Fibroblast of pulmonary artery (primary cell): ENCODE measurements at regions not wholly inside any gene's neighbourhood (a gene's known extent, or its start where the extent isn't known, plus 50 kb on each side); places are given as distances from the start of the nearest gene placed in this dataset.

Experiments
- DNase-seq: peaks from one replicate; pipeline ENCODE4 v3.0.0-alpha.2; 2010; ENCODE audit warnings: low read depth
- H3K4me3 ChIP-seq: replicated peaks from 2 replicates; pipeline ENCODE4 v1.5.1; 2011; ENCODE audit warnings: low read depth, mild to moderate bottlenecking, control low read depth, low read length, moderate library complexity
- TF ChIP-seq, protein P1 (sequence below): IDR thresholded peaks from 2 replicates; pipeline ENCODE4 v1.5.1; 2011; ENCODE audit warnings: mild to moderate bottlenecking, control low read depth, low read length, inconsistent platforms; ENCODE audit errors: missing control alignments

DNA sequence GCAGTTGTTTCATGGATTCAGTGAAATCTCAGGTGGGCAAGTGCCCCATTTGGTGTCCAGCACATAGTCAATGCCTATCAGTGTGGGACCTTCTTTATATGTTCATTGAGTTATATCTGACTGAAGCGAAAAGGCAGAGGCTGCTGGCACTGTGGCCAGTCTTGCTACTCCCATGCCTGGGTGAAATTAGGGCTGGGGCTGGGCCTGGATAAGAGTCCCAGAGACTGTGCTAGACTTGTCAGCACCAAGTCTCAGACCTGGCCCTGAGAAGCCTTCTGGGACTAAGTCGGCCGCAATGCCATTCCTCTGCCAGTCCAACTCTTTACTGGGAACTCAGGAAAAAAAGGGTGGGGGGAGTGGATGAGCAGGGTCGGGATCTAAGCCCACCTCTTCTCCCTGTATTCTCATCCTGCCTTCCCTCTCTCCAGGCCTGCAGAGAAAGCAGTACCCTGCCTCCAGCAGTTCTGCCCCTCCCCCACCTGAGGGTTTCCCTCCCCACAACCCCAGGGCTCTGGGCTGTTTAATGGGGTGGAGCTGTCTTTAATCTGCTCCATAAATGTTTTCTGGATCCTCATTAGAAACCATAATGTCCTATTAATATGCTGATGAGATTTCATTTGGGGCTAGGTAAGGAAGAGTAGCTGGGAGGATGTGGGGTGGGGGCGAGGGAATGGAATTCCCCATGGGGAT, 153.5 kb upstream of the PJA1 start:
- no peak overlapping the region for H3K4me3 ChIP-seq
- no peak for DNase-seq
- TF ChIP-seq, protein P1, sequence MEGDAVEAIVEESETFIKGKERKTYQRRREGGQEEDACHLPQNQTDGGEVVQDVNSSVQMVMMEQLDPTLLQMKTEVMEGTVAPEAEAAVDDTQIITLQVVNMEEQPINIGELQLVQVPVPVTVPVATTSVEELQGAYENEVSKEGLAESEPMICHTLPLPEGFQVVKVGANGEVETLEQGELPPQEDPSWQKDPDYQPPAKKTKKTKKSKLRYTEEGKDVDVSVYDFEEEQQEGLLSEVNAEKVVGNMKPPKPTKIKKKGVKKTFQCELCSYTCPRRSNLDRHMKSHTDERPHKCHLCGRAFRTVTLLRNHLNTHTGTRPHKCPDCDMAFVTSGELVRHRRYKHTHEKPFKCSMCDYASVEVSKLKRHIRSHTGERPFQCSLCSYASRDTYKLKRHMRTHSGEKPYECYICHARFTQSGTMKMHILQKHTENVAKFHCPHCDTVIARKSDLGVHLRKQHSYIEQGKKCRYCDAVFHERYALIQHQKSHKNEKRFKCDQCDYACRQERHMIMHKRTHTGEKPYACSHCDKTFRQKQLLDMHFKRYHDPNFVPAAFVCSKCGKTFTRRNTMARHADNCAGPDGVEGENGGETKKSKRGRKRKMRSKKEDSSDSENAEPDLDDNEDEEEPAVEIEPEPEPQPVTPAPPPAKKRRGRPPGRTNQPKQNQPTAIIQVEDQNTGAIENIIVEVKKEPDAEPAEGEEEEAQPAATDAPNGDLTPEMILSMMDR = no peak

DNA sequence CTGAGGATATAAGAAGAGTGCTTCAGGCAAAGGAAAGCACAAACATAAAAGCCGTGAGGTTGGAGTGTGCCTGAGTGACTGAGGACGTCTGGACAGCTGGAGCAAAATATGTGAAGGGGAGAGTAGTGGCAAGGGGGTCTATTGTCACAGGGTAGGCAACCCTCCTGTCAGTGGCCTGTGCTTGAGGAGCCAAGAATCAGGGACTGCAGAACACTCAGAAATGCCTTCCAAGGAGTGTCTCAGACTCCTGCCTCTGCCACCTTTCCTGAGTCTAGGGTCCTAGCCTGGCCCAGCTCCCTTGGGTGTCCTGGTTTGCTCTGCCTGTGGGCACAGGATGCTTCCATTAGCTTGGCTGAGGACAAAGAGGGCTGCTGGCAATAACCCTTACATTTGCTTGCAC, 152.5 kb upstream of the PJA1 start:
- no peak overlapping the region for H3K4me3 ChIP-seq
- DNase-seq = no peak
- TF ChIP-seq, protein P1 = no peak

- DNase-seq = no peak
- H3K4me3 ChIP-seq = no peak overlapping the region
- TF ChIP-seq, protein P1 = no peak
Measured at GRCh38 chrX:69314436-69315348, 149.4 kb upstream of the PJA1 start.

DNA sequence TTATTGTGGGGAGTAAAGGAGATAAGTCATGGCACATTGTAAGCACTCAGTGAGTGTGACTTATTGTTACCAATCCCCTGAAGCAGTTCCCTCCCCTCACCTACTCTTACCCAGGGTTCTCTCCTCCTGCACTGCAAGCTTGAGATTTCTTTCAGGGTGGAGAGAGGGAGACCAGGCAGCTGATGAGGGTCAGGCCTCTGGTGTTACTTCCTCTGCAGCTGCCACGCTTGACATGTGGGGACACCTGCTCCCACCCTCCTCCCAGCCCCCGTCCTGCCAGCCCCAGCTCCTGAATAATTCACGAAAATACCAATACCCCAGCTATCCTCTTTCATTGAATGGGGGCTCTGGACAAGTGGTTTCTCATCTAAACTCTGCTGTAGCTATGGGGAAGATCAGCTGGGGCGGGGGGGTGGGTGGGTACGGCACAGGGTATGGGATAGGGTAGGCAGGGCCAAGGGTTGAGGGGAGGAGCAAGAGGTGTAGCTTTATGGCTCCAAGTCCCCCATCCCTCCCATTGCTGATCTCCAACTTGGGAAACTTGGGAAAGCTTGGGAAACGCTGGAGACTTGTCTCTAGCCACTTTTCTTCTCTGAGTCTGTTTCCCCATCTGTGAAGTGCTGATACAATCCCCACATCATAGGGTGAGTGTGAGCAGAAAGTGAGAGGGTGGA, 148.5 kb upstream of the PJA1 start:
- TF ChIP-seq, protein P1 = no peak
- no peak for DNase-seq
- no peak overlapping the region for H3K4me3 ChIP-seq

GRCh38 chrX:69311936-69312670, 146.8 kb upstream of the PJA1 start:
- H3K4me3 ChIP-seq = no peak overlapping the region
- no peak for DNase-seq
- TF ChIP-seq, protein P1 = no peak

DNA sequence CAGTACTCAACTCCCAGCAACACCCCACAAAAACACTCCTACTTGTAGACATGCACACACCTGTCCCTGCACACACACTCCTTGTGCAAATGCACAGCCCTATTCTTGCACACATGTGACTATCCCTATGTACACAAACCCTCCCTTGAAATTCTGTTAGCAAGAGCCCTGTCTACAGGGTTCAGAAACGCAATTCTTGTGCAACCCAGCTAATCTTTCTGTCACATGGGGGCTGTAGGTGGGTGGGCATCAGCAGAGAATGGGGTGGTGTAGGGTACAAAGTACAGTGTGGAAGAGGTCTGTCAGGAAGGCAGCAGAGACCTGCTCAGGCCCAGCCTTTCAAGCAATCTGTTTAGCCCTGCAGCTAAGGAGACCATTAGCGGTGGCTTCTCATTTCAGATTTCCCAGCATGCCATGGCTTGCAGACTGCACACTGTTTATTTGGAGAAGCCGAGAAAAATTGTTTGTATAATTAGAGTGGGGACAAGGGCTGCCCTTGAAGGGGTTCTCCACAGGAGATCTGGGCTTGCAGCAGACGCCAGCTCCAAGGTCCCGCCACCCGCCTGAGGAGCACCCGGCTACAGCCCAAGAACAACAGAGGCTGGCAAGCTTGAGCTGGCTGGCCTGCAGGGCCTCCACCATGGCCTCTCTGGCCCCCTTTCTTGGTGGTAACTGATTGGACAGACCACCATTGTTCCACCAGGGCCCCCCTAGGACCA, 144.0 kb upstream of the PJA1 start:
- H3K4me3 ChIP-seq = no peak overlapping the region
- no peak for DNase-seq
- TF ChIP-seq, protein P1 = no peak
